BLaER1 (cell line): ENCODE measurements at regions not wholly inside any gene's neighbourhood (a gene's known extent, or its start where the extent isn't known, plus 50 kb on each side); places are given as distances from the start of the nearest gene placed in this dataset.

Experiments used
- H3K27ac ChIP-seq: shearing (Covaris generic); formaldehyde crosslinking; 2 replicates; pipeline ENCODE4 v1.8.1; 2022
- H3K27me3 ChIP-seq: shearing (Covaris generic); formaldehyde crosslinking; 2 replicates; pipeline ENCODE4 v1.8.1; 2022
- H3K36me3 ChIP-seq: shearing (Covaris generic); formaldehyde crosslinking; 2 replicates; pipeline ENCODE4 v1.8.1; 2022
- H3K4me1 ChIP-seq: shearing (Covaris generic); formaldehyde crosslinking; 2 replicates; pipeline ENCODE4 v1.8.1; 2022
- H3K4me2 ChIP-seq: shearing (Covaris generic); formaldehyde crosslinking; 2 replicates; pipeline ENCODE4 v1.8.1; 2022
- H3K4me3 ChIP-seq: shearing (Covaris generic); formaldehyde crosslinking; 2 replicates; pipeline ENCODE4 v1.8.1; 2022
- H3K9ac ChIP-seq: shearing (Covaris generic); formaldehyde crosslinking; 2 replicates; pipeline ENCODE4 v1.8.1; 2022
- H3K9me3 ChIP-seq: shearing (Covaris generic); formaldehyde crosslinking; 2 replicates; pipeline ENCODE4 v1.8.1; 2022
- H4K20me1 ChIP-seq: shearing (Covaris generic); formaldehyde crosslinking; 2 replicates; pipeline ENCODE4 v1.8.1; 2022
- Cebpa-rat ChIP-seq: shearing (Covaris generic); IDR thresholded peaks from 2 replicates; pipeline ENCODE4 v1.8.1; 2022

DNA sequence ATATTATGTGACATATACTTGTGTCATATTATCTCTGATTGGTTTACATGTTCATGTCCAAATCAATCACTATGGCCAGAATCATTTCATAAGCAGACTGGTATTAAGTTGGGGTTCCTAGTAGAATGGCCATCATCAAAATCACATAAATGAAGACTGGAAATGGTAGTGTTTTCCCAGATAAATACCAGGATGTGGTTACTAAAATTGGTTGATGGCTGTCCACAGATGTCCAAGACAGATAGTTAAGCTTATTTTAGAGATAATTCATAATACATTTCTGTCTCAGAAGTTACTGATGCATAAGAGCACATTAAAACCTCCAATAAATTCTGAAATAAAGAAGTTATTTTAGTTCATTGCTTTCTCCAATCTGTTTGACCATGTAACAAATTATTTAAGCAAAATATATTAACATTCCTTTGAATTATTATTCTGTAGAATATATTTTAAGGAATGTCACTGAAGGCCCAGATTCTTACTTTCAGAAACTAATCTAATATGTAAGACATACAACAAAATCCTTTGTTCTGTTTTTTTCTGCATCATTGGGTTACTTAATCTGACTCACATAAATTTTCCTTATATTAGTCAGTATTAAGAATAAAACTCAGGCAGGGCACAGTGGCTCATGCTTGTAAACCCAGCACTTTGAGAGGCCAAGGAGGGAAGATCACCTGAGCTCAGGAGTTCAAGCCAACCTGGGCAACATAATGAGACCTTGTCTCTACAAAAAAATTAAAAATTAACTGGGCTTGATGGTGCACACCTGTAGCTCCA is 483.9 kb downstream of the PTPRC start:
- Histone ChIP-seq H3K27ac (no peak overlapping the region), H3K4me1 (no peaks in the 10 kb centered on the region), H3K27me3 (no peaks in the 10 kb centered on the region), H3K36me3 (no peaks in the 10 kb centered on the region), H3K9me3 (no peaks in the 10 kb centered on the region), H3K9ac (no peak overlapping the region), H3K4me2 (no peak overlapping the region), H4K20me1 (no peaks in the 10 kb centered on the region), H3K4me3 (no peak overlapping the region)
- TF ChIP-seq Cebpa-rat = no peak

- H3K4me2 ChIP-seq = no peak overlapping the region
- H3K27me3 ChIP-seq = no peaks in the 10 kb centered on the region
Measured at GRCh38 chr1:199123615-199124014, 484.8 kb downstream of the PTPRC start.

GRCh38 chr1:199124351-199124750 is 485.5 kb downstream of the PTPRC start:
- Histone ChIP-seq H3K4me3 (no peak overlapping the region), H3K9me3 (no peaks in the 10 kb centered on the region), H3K4me2 (no peak overlapping the region), H3K27me3 (no peaks in the 10 kb centered on the region), H3K4me1 (no peaks in the 10 kb centered on the region), H3K27ac (no peak overlapping the region), H3K9ac (no peak overlapping the region), H3K36me3 (no peaks in the 10 kb centered on the region), H4K20me1 (no peaks in the 10 kb centered on the region)
- no peak for TF ChIP-seq Cebpa-rat

More at GRCh38 chr1:199123615-199124014, 484.8 kb downstream of the PTPRC start:
- Histone ChIP-seq H3K9me3 (no peaks in the 10 kb centered on the region), H4K20me1 (no peaks in the 10 kb centered on the region), H3K9ac (no peak overlapping the region), H3K4me3 (no peak overlapping the region), H3K27ac (no peak overlapping the region), H3K4me1 (no peaks in the 10 kb centered on the region), H3K36me3 (no peaks in the 10 kb centered on the region)
- no peak for TF ChIP-seq Cebpa-rat

DNA sequence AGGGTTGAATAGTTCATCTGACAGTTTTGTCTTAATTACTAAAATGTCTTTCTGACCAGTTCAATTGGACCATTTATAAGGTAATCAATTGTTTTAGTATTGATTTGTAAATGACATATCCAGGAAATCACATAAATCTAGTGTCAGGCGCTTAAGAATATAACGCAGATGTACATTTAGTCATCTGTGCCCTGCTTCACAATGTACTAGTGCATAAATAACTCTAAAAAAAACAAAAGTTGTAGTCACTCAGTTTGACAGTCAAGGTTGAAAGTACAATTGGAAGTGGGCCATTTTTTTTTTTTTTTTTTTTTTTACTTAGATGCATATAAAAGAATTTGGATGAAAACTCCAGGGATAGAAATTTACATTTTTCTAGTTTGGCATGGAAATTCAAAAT is 490.4 kb downstream of the PTPRC start:
- no peaks in the 10 kb centered on the region for H3K9me3 ChIP-seq
- no peak overlapping the region for H3K4me2 ChIP-seq
- H3K27ac ChIP-seq = no peak overlapping the region
- H3K9ac ChIP-seq = no peak overlapping the region
- no peaks in the 10 kb centered on the region for H3K27me3 ChIP-seq
- TF ChIP-seq Cebpa-rat = no peak
- H3K4me1 ChIP-seq = no peaks in the 10 kb centered on the region; the same call in 1 of the 2 replicates
- no peaks in the 10 kb centered on the region for H3K36me3 ChIP-seq
- no peak overlapping the region for H3K4me3 ChIP-seq
- no peaks in the 10 kb centered on the region for H4K20me1 ChIP-seq

DNA sequence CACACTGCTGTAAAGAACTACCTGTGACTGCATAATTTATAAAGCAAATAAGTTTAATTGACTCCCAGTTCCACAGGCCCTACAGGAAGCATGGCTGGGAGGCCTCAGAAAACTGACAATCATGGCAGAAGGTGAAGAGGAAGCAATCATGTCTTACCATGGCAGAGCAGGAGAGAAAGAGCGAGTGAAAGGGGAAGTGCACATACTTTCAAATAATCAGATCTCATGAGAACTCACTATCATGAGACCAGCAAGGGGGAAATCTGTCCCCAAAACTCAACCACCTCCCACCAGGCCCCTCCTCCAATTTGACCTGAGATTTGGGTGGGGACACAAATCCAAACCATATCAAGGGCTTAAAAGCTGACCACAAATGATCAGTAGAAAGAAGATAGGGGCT is 493.2 kb downstream of the PTPRC start:
- no peaks in the 10 kb centered on the region for H3K27me3 ChIP-seq

DNA sequence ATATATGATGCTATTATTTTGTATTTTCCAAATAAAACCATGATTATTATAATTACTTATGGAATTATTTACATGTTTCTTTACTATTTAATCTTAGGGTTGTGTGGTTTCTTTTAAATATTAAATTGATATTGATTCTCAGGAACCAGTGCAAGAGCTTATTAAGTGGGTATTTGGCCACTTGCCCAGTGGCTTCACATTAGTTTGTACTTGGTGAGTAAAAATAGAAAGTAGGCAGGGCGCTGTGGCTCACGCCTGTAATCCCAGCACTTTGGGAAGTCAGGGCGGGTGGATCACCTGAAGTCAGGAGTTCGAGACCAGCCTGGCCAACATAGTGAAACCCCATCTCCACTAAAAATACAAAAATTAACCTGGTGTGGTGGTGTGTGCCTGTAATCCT is 497.1 kb downstream of the PTPRC start:
- no peak for TF ChIP-seq Cebpa-rat
- H3K4me3 ChIP-seq = no peak overlapping the region

More for the DNA sequence above, 493.2 kb downstream of the PTPRC start:
- no peak overlapping the region for H3K4me3 ChIP-seq
- no peak for TF ChIP-seq Cebpa-rat
- no peaks in the 10 kb centered on the region; the same call in 1 of the 2 replicates for H3K4me1 ChIP-seq
- no peaks in the 10 kb centered on the region for H3K9me3 ChIP-seq
- H3K36me3 ChIP-seq = no peaks in the 10 kb centered on the region
- H3K4me2 ChIP-seq = no peak overlapping the region
- no peak overlapping the region for H3K27ac ChIP-seq
- H4K20me1 ChIP-seq = no peaks in the 10 kb centered on the region
- no peak overlapping the region for H3K9ac ChIP-seq

GRCh38 chr1:199138061-199138460 is 499.2 kb downstream of the PTPRC start:
- H3K27me3 ChIP-seq = no peaks in the 10 kb centered on the region
- TF ChIP-seq Cebpa-rat = no peak
- no peaks in the 10 kb centered on the region for H4K20me1 ChIP-seq
- H3K4me1 ChIP-seq = no peaks in the 10 kb centered on the region
- H3K9me3 ChIP-seq = no peaks in the 10 kb centered on the region
- no peak overlapping the region for H3K4me3 ChIP-seq
- H3K27ac ChIP-seq = no peak overlapping the region
- no peak overlapping the region for H3K4me2 ChIP-seq
- H3K9ac ChIP-seq = no peak overlapping the region
- no peaks in the 10 kb centered on the region for H3K36me3 ChIP-seq

More for the DNA sequence above, 497.1 kb downstream of the PTPRC start:
- H3K27me3 ChIP-seq = no peaks in the 10 kb centered on the region
- H4K20me1 ChIP-seq = no peaks in the 10 kb centered on the region
- H3K9ac ChIP-seq = no peak overlapping the region
- H3K4me2 ChIP-seq = no peak overlapping the region
- no peaks in the 10 kb centered on the region for H3K36me3 ChIP-seq
- H3K9me3 ChIP-seq = no peaks in the 10 kb centered on the region
- no peak overlapping the region for H3K27ac ChIP-seq
- H3K4me1 ChIP-seq = no peaks in the 10 kb centered on the region; the same call in 1 of the 2 replicates

DNA sequence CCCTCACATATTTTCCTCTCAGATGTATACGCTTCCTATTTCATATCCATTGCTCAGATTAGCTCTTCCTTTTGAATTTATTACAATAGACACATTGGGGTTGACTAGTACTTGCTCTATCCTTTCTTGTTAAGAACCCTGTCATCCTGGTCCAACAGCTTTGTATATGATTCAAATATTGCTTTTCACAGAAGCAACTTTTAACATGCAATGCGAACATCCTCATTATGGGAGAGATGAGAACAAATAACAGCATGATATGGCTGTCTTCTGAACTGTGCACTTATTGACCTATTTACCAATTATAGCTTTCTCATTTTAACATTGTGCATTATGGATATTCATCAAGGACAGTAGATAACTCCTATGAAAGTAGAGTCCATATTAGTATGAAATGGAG is 510.8 kb downstream of the PTPRC start:
- no peaks in the 10 kb centered on the region for H3K9me3 ChIP-seq
- H3K4me2 ChIP-seq = no peak overlapping the region
- no peak overlapping the region for H3K4me3 ChIP-seq
- no peak for TF ChIP-seq Cebpa-rat
- H3K27me3 ChIP-seq = no peaks in the 10 kb centered on the region
- H3K9ac ChIP-seq = no peak overlapping the region
- no peak overlapping the region for H3K27ac ChIP-seq
- H4K20me1 ChIP-seq = no peaks in the 10 kb centered on the region
- H3K36me3 ChIP-seq = no peaks in the 10 kb centered on the region
- H3K4me1 ChIP-seq = peaks cover 7% of the 10 kb centered on the region

GRCh38 chr1:199150756-199151155 is 511.9 kb downstream of the PTPRC start:
- Histone ChIP-seq H3K4me2 (no peak overlapping the region), H3K9me3 (no peaks in the 10 kb centered on the region), H3K27me3 (no peaks in the 10 kb centered on the region), H4K20me1 (no peaks in the 10 kb centered on the region), H3K4me3 (no peak overlapping the region), H3K9ac (no peak overlapping the region), H3K4me1 (peaks cover 7% of the 10 kb centered on the region), H3K36me3 (no peaks in the 10 kb centered on the region), H3K27ac (no peak overlapping the region)
- TF ChIP-seq Cebpa-rat = no peak

GRCh38 chr1:199151634-199152425 is 513.0 kb downstream of the PTPRC start:
- no peak overlapping the region for H3K27ac ChIP-seq
- peak overlapping the region; percentile 38 for H3K4me2 ChIP-seq
- no peak overlapping the region for H3K9ac ChIP-seq
- H3K9me3 ChIP-seq = no peaks in the 10 kb centered on the region
- no peaks in the 10 kb centered on the region for H3K27me3 ChIP-seq
- H3K4me1 ChIP-seq = peaks cover 7% of the 10 kb centered on the region
- no peak overlapping the region for H3K4me3 ChIP-seq
- no peak for TF ChIP-seq Cebpa-rat
- H3K36me3 ChIP-seq = no peaks in the 10 kb centered on the region
- H4K20me1 ChIP-seq = no peaks in the 10 kb centered on the region
